Left ventricle myocardium superior (tissue), 1 donor: ENCODE measurements at regions not wholly inside any gene's neighbourhood (a gene's known extent, or its start where the extent isn't known, plus 50 kb on each side); places are given as distances from the start of the nearest gene placed in this dataset.

Experiments used
- ATAC-seq: fragments of 200-7000 bp; cut with Tn5 transposase; one replicate; pipeline ENCODE4 v1.9.1; 2020; ENCODE audit warnings: mild to moderate bottlenecking, moderate library complexity
- DNase-seq: peaks from one replicate; pipeline ENCODE4 v3.0.0-alpha.2; 2020
- intact Hi-C: fragments of 100-400 bp; cut with micrococcal nuclease; formaldehyde crosslinking; loops from one replicate; pipeline ENCODE4 v1.11.0; 2022
- donor health status: DM: no; HTN: yes; CAD: no; lungs with severe emphysema.

DNA sequence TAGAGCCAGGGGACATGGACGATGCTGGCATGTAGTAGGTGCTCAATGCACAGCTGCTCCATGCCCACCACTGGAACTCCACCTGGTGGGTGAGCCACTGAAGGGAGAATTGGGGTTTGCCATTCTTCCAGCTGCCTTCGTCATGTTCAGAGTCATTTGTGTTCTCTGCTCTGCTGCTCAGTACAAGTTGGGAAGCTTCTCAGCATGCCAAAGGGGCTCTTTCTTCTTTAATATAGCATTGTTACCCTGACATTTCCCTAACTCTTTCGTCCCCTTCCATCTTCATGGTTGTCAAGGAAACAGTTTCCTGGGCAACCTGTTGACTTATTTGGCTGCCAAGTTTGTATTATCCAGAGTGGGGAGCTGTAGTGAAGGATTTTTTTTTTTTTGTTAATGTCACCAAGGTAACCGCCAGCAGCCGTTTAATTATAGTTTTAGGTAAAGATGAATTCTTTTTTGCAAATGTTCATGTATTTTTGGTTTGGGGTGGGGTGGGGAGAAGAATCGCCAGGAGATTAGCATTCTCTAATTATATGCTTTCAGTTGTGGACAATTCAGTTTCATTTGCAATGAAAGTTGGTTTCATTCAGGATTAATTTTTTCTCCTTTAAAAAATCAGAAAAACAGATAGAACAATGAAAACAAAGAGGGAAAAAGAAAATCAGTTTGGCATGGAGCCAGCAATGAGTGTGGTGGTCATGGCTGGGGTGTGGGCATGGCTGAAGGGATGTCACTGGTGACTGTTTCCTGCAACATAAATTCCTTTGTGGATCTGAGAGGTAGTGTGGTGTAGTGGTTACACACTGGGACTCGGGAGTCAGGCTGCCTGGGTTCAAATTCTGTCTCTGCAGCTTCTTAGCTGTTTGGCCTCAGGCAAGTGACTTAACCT lies 73.0 kb upstream of the KCNG1 start:
- intact Hi-C loops = no loop called here
- no peak for ATAC-seq
- no peak for DNase-seq

DNA sequence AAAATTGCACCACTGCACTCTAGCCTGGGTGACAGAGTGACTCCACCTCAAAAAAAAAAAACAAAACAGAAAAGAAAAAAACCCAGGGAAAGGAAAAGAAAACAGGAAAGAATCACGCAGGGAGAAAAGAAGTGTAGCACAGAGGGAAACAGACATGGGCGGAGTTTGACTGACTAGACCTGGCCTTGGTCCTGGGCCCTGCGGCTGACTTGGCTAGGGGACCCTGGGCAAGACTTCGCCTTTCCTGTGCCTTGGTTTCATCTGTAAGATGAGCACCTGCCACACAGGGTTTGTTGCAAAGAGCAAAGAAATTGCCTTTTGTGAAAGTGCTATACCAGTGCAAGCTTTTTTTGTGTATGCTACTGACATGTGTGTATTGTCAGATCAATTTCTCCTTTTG lies 71.3 kb upstream of the KCNG1 start:
- no peak for ATAC-seq

DNA sequence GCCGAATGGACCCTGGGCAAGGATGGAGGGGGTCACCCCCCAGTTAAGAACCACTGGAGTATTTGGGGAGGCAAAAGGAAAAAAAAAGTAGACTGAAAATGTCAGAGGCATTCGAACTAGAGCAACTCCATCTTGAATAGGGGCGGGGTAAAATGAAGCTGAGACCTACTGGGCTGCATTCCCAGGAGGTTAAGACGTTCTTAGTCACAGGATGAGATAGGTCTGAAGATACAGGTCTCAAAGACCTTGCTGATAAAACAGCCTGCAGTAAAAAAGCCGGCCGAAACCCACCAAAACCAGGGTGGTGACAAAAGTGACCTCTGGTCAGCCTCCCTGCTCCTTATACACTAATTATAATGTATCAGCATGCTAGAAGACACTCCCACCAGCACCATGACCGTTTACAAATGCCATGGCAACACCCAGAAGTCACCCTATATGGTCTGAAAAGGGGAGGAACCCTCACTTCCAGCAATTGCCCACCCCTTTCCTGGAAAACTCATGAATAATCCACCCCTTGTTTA lies 70.4 kb upstream of the KCNG1 start:
- no peak for ATAC-seq
- intact Hi-C loops = no loop called here
- no peak for DNase-seq

More for the DNA sequence above, 71.3 kb upstream of the KCNG1 start:
- intact Hi-C loops = no loop called here
- no peak for DNase-seq

DNA sequence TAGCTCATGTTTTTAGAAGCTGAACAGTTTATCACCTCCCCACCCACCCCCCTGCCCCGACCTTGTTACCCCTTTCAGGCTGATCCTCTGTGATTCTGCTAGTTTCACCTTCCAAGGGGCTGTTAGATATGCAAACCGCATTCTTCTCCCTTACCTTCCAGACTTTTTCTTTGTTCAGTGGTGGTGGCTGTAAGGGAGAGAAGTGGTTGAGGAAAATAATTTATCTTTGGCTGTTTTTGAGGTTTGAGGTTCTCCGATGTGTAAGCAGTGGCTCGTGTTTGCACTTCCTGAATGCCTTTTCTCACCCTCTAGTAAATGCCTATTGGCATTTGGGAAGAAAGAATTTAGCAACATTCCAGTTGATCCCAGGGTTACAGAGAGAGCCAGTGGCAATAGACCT lies 69.4 kb upstream of the KCNG1 start:
- DNase-seq (no peak), ATAC-seq (no peak)
- intact Hi-C loops = no loop called here

DNA sequence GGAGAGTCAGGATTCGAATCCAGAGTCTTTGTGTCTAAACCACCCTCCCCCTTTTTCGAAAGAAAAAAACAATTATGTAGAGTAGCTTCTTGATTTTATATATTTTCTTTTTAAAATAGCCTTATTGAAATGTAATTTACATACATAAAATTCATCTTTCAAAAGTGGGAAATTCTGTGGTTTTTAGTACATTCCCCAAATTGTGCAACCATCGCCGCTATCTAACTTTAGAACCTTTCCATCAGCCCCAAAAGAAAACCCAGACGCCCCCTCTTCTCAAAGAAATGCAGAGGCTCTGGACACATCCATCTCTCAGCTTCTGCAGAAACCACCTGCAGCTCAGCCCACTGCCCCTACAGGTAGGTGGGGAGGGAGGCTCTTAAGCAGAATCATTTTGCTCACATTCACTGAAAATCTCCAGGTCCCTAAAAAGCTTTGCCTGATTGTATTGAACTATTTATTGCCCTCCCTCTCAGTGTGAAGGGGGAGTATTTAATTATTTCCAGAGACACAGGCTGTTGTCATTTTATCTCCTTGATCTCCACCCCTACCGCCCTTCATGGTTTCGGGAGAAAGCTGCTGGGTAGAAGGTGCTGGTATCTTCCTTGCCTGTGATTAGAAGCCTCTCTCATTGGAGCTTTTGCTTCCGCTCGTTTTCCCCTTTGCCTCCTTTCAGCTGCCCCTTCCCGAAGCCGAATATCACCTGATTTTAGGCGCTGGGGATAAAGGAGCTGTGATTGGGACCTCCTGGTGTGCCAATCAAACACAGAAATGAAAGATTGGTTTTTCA lies 68.7 kb upstream of the KCNG1 start:
- intact Hi-C loops = no loop called here
- DNase-seq = no peak
- no peak for ATAC-seq

DNA sequence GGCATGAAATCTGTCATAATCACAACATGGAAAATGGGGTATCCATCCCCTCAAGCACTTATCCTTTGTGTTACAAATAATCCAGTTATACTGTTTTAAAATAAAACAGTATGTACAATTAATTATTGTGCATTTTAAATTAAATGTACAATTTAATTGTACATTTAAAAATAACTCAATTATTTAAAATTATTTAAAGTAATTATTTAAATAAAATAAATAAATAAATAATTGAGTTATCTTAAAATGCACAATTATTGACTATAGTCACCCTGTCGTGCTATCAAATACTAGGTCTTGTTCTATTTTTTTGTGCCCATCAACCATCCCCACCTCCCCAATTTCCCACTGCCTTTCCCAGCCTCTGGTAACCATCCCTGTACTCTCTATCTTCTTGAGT lies 66.9 kb upstream of the KCNG1 start:
- no peak for ATAC-seq
- intact Hi-C loops = no loop called here

DNA sequence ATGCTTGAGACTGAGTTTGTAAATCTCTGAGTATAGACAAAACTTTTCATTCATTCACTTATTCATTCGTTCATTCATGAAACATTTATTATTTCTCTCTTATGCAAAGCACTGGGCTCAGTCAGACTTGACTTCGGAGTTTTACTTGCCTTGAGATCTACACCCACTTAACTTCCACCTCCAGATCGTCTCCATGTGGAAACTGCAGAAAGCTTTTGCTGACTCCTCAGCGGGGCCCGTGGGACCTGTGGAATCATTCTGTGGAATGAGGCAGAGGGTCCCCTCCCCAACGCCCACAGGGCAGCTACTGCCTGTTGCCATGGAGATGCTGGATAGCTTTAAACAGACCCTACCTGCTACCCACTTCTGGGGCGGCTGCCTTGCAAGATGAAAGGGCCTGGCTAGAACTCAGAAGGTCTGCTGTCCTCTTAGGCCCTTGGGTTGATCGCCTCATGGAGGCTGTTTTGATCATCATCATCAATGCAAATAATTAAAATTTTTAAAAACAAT lies 66.4 kb upstream of the KCNG1 start:
- DNase-seq = no peak
- intact Hi-C loops = no loop called here
- no peak for ATAC-seq

More for the DNA sequence above, 66.9 kb upstream of the KCNG1 start:
- DNase-seq = no peak

DNA sequence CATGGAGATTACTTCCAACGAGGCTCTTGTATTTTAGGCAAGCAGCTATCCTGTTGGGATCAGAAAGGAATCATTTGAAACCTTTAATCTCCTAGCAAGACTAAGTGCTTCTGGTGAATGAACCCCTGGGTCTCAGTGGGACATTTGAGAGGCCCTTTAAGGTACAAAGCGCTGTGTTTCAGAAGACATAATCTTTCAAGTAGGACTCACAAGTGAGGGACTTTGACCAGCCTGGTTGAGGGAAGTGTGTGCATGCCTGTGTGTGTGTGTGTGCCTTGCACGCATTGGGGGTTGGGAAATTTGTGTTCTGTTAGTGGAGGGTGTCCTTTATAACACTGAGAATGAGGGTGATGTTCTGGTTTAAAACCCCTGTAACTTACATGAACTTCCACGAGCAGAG lies 64.4 kb upstream of the KCNG1 start:
- ATAC-seq (no peak), DNase-seq (no peak)
- intact Hi-C loops = no loop called here

DNA sequence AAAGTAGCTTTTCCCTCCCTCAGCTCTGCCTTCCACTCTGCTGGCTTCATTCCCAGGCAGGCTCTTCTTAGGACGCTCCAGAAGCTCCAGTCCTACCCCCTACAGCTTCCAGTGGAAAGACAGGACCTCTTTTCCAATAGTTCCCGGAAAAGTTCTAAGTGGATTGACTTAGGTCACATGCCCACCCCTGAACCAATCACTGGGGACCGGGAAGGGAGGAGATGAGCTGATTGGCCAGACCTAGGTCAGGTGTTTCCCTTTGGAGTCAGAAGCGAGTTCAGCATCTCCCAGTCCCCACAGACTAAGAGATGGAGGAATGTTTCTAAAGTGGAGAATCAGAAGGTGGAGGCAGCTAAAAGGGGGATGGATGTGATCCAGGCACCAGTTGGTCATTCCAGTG lies 62.9 kb upstream of the KCNG1 start:
- no peak for ATAC-seq
- intact Hi-C loops = no loop called here
- DNase-seq = no peak

DNA sequence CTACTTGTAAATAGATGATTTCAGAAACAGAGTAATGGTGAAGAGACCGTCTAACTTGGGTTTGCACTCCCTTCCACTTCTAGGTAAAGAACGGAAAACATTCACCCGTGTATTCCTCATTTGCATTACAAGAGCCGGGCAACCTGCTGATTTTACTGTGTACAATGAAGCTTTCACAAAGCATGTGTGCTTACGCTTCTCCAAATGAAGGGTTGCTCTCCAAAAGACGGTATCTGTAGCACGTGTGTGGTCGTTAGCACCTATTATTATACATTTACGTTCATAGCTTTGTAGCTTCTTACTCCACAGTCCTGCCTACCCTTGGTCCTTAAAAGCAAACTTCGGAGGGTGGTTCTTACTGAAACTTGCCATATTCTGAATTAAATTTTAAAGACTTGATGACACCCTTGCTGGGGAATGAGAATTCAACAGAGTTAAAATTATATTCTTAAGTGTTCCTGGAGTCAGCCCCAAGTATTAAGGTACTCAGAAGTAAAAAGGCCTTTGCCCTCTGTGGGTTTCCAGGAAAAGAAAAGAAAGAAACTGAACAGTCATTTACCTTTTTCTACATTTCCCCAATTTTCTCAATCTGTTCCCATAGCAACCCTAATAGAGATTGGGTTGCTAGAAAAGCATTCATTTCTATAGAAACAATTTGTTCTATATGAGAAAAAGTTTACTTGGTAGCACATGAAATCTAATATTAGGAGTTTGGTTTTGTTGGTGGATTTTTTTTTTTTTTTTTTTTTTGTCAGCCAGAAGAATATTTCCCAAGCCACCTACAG lies 61.9 kb upstream of the KCNG1 start:
- intact Hi-C loops = no loop called here
- DNase-seq = no peak
- no peak for ATAC-seq

DNA sequence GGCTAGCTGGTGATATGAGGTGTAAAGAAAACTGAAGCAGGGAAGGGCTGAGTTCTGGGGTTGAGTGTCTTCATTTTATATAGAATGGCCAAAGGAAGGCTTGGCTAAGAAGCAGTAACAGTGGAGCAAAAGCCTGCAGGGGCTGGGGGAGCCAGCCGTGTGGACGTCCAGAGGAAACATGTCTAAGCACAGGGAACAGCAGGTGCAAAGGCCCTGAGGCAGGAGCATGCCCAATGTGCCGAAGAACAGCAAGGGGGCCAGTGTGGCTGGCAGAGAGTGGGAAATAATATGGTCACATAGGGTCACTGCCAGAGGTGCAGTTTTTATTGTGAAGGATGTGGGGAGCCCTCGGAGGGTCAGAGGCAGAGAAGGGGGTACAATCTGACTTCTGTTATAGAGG lies 60.5 kb upstream of the KCNG1 start:
- ATAC-seq = no peak
- no peak for DNase-seq
- intact Hi-C loops = no loop called here

DNA sequence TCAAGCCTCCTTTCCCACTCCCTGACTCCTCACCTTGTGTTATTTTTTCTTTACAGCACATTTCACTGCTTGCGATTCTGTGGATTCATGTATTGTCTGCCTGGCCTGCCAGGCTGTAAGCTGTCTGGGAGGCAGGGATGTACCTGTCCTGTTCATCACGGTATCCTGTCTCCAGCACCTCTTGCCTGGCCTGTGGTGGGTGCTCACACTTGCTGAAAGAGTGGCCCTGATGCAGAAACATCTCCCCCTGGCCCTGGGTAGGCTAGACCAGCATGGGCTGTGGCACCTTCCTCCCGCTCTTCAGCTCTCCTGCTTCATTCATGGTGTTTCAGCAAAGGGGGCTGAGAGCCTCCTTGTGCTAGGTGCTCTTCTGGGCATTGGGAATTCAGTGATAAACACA lies 60.1 kb upstream of the KCNG1 start:
- intact Hi-C loops = no loop called here
- ATAC-seq (no peak), DNase-seq (no peak)

DNA sequence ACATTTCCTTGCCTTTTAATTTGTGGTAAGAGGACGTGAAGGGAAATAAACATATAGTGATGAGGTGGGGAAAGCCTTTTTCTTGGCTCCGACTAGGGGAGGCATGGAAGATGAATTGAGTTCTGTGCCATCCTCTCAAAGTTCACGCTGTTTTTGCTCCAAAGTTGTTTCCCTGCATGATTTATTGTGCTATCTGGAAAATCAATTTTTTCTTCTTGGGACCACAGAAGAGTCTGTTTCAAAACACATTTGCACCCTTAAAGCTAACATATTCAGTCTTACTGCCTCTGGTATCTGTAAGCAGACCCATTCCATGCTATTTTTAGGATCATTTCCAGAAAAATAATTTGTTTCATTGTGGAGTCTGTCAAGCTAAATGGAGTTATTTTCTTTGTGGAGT lies 57.6 kb upstream of the KCNG1 start:
- intact Hi-C loops = no loop called here
- DNase-seq (no peak), ATAC-seq (no peak)

DNA sequence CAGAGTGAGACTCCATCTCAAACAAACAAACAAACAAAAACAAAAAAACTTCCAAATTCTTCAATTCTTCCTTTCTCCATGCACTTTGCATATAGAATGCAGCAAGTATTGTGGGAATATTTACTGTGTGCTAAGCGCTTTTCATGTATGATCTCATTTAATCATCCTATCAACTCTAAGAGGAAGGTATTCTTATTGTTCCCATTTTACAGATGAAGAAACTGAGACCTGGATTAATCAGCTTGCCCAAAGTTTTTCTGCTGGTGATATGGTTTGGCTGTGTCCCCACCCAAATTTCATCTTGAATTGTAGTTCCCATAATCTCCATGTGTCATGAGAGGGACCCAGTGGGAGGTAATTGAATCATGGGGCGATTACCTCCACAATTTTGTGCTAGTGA lies 56.6 kb upstream of the KCNG1 start:
- intact Hi-C loops = no loop called here
- no peak for ATAC-seq
- no peak for DNase-seq

DNA sequence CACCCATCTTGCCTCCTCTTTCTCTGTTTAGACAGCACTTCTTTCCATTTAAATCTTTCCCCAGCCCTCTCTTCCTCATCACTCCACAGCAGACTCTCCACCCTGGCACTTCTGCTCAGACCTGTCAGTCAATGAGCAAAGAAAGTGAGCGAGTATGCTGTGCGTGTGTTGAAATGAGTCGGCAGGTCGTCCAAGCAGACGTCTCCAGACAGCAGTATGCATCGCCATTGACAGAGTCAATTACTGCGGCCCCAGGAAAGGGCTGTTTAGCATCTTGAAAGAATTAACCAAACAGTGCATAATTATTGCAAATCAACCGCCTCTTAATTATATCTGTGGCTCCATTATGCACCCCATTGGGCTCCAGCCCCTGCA lies 54.8 kb upstream of the KCNG1 start:
- intact Hi-C loops = no loop called here
- ATAC-seq = no peak
- no peak for DNase-seq

DNA sequence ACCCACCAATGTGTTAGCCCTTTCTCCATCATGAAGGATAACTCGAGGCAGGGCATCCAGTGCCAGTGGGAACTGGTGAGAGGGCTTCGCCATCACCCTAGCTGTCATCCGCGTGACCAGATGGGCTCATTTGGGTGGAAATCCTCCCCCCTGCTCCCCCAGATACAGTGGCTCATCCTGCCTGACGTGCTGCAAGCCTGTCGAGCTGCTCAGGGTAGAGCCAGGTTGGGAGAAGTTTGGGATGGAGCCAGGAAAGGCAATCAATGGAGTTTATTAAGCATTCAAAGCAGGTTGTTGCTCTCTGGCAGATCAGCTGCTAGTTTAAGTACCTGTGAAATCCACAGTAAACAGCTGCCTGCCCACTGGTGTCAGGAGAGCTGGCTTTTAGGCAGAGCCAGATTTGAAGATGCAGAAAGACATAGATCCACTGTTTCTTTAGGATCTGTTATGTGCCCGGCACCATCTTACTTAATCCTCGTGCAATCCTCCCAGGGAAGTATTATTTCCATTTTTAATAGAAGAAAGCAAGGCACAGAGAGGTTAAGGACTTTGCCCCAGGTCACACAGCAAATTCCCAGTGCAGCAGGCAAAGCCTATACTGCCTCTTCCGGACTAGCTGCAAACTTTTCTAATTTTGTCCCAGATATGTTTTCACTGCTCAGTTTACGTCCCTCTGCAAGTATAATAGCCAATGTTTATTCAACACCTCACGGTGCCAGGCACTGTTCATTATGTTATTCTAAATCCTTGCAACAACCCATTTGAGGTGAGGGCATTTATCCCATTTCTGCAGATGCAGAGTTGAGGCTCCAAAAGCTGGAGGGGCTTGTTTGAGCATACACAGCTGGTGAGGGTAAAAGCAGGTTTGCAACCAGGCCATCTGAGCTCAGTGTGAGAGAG lies 54.1 kb upstream of the KCNG1 start:
- ATAC-seq (no peak), DNase-seq (no peak)
- intact Hi-C loops = no loop called here

DNA sequence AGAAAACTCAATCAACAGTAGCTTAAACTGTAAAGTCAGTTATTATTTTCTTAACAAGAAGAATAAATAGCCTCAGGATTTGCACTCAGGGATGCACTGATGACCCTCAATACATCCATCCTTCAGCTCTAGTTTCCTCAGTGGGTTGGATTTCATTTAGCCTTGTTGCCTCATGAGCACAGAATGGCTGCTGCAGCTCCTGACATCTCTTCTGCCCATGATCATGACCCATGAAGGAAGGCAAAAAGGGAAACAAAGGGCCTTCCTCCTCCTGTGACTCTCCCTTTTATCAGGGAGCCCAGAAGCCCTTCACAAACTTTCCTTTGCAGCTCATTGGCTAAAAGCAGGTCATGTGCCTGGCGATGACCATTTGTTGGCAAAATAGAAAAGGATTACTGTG lies 51.2 kb upstream of the KCNG1 start:
- DNase-seq (no peak), ATAC-seq (no peak)
- intact Hi-C loops = no loop called here
